ENCODE measurements at regions not wholly inside any gene's neighbourhood (a gene's known extent, or its start where the extent isn't known, plus 50 kb on each side); places are given as distances from the start of the nearest gene placed in this dataset.

DNA sequence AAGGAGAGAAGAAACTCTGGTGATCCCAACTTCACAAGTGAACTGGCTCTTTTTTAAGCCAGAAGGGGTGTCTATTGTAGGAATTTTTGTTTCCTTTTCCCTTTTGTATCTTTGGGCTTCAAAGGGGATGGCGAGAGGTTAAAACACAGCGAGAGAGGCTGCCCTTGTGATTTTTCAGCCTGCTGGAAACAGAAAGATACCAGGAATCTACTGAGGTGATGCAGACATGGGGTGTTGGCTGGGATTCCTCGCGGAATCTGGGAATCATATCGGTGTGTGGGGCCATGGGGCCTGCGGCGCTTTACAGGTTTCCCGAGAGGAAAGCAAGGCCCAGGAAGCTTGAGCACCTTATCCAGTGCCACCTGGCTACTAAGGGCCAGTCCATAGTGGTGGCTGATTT is 99.4 kb upstream of the STX18 start (continued):
- TF ChIP-seq, protein P1, sequence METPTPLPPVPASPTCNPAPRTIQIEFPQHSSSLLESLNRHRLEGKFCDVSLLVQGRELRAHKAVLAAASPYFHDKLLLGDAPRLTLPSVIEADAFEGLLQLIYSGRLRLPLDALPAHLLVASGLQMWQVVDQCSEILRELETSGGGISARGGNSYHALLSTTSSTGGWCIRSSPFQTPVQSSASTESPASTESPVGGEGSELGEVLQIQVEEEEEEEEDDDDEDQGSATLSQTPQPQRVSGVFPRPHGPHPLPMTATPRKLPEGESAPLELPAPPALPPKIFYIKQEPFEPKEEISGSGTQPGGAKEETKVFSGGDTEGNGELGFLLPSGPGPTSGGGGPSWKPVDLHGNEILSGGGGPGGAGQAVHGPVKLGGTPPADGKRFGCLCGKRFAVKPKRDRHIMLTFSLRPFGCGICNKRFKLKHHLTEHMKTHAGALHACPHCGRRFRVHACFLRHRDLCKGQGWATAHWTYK (CRISPR knock-in tag; IDR thresholded peaks at IDR 0.05): no peak
- no peak for TF ChIP-seq KLF10 (CRISPR knock-in tag; IDR thresholded peaks at IDR 0.05)

DNA sequence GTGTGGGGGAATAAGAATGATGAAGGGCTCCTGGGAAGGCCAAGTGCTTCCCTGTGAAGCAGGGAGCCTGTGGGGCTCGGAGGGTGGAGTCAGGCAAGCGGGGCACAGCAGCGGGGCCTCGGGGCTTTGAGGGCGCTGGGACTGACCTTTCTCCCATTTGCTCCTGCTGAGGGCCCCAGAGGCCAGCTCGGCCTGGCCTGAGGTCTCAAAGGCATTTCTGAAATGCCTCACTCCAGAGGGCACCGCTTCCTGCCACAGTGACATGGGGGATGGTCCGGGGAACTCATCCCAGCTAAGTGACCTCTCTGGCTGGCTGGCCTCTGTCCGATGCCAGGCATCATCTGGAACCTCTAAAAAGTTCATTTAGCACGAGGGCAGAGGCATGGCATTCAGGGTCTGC is 98.8 kb upstream of the STX18 start:
- intact Hi-C loops (cut with micrococcal nuclease) (no loop called here), in situ Hi-C loops (cut with MboI) (no loop called here)
- H3K4me1 ChIP-seq (replicated peaks in 1 of 2; ENCODE audit: control insufficient read depth in 2 of 2, insufficient read depth in 2 of 2, low read length in 2 of 2): no peaks in the 10 kb centered on the region; a peak in 1 of 5 replicates
- TF ChIP-seq SAFB (IDR thresholded peaks at IDR 0.05; ENCODE audit: borderline replicate concordance, low read depth, low read length) (no peak), XRCC3 (IDR thresholded peaks at IDR 0.05) (no peak), KLF16 (IDR thresholded peaks at IDR 0.05) (no peak), PHB (CRISPR knock-in tag; IDR thresholded peaks at IDR 0.05) (no peak), EWSR1 (IDR thresholded peaks at IDR 0.05; ENCODE audit: borderline replicate concordance, low read depth, partially characterized antibody) (no peak), SREBF1 (IDR thresholded peaks at IDR 0.05; ENCODE audit: borderline replicate concordance, low read depth, low read length) (no peak), CREBBP (IDR thresholded peaks at IDR 0.05; ENCODE audit: low read depth, low read length) (no peak), TRIM28 (IDR thresholded peaks at IDR 0.05) (no peak), ZSCAN32 (CRISPR knock-in tag; IDR thresholded peaks at IDR 0.05) (no peak), ZNF143 (CRISPR knock-in tag; IDR thresholded peaks at IDR 0.05) (no peak), MYC (IDR thresholded peaks at IDR 0.05; ENCODE audit: low read depth, low read length) (no peak), MYC (CRISPR knock-in tag; IDR thresholded peaks at IDR 0.05; ENCODE audit: borderline replicate concordance, low read depth) (no peak), NFRKB (IDR thresholded peaks at IDR 0.05; ENCODE audit: low read depth) (no peak), ARHGAP35 (IDR thresholded peaks at IDR 0.05; ENCODE audit: partially characterized antibody) (no peak)
- TF ChIP-seq, protein P2, sequence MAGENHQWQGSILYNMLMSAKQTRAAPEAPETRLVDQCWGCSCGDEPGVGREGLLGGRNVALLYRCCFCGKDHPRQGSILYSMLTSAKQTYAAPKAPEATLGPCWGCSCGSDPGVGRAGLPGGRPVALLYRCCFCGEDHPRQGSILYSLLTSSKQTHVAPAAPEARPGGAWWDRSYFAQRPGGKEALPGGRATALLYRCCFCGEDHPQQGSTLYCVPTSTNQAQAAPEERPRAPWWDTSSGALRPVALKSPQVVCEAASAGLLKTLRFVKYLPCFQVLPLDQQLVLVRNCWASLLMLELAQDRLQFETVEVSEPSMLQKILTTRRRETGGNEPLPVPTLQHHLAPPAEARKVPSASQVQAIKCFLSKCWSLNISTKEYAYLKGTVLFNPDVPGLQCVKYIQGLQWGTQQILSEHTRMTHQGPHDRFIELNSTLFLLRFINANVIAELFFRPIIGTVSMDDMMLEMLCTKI (IDR thresholded peaks at IDR 0.05; ENCODE audit: partially characterized antibody): no peak
- TF ChIP-seq, protein P3, sequence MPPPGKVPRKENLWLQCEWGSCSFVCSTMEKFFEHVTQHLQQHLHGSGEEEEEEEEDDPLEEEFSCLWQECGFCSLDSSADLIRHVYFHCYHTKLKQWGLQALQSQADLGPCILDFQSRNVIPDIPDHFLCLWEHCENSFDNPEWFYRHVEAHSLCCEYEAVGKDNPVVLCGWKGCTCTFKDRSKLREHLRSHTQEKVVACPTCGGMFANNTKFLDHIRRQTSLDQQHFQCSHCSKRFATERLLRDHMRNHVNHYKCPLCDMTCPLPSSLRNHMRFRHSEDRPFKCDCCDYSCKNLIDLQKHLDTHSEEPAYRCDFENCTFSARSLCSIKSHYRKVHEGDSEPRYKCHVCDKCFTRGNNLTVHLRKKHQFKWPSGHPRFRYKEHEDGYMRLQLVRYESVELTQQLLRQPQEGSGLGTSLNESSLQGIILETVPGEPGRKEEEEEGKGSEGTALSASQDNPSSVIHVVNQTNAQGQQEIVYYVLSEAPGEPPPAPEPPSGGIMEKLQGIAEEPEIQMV (tag; conservative IDR thresholded peaks at IDR 0.05; ENCODE audit: low read depth): no peak
- no peak overlapping the region for H3K27ac ChIP-seq (ENCODE audit: extremely low read depth, low read depth, low read length)
- 5% methylated on average over 10 of the region's 10 CpGs for WGBS (ENCODE audit: insufficient coverage, low coverage, missing lambda C conversion rate)
- CTCF ChIA-PET (ENCODE audit: low intra/inter-chr PET ratio): no interaction called here
- H3K4me2 ChIP-seq (ENCODE audit: insufficient read depth, low read length): no peak overlapping the region
- H3K9me3 ChIP-seq (replicated peaks; ENCODE audit: control insufficient read depth, insufficient read depth, low read depth, low read length): peaks cover 2% of the 10 kb centered on the region; the same call in 1 of the 2 replicates
- FAIRE-seq: no peak
- BruUV-seq (replicated peaks): no TSS peak
- no peaks in the 10 kb centered on the region for H3K36me3 ChIP-seq (ENCODE audit: control insufficient read depth, insufficient read depth, low read length)
- peaks cover 4% of the 10 kb centered on the region; the same call in 1 of the 2 replicates for H4K20me1 ChIP-seq (replicated peaks; ENCODE audit: control insufficient read depth, insufficient read depth, low read length)
- H3K27me3 ChIP-seq (ENCODE audit: control insufficient read depth in 2 of 2, insufficient read depth in 2 of 2, low read length in 2 of 2): peaks cover 17 to 28% of the 10 kb centered on the region in 2 experiments; a peak in 3 of 5 replicates
- H3K79me2 ChIP-seq (ENCODE audit: control insufficient read depth, insufficient read depth, low read length): no peaks in the 10 kb centered on the region
- POLR2A ChIA-PET: no interaction called here
- no peaks in the 10 kb centered on the region for H3K9me1 ChIP-seq (ENCODE audit: control insufficient read depth, insufficient read depth, low read length)
- no peak for DNase-seq (ENCODE audit: extremely low read depth in 1 of 4, low spot score in 3 of 4)
- no peak for ATAC-seq
- H2AFZ ChIP-seq (ENCODE audit: low read depth, low read length): no peak overlapping the region
- H3K4me3 ChIP-seq: no peak overlapping the region
- H3K9ac ChIP-seq (ENCODE audit: insufficient read depth in 1 of 2, low read depth in 2 of 2, low read length in 2 of 2): no peak overlapping the region

Measured in K562 (cell line).